Uterus (tissue), 2 donors: ENCODE measurements at regions not wholly inside any gene's neighbourhood (a gene's known extent, or its start where the extent isn't known, plus 50 kb on each side); places are given as distances from the start of the nearest gene placed in this dataset.

Source experiments
- POLR2A ChIP-seq, 2 donors: fragments of 450-650 bp; IDR thresholded peaks; one replicate each; pipeline ENCODE4 v1.6.1; 2016; ENCODE audit warnings: antibody characterized with exemption in 2 of 2, mild to moderate bottlenecking in 1 of 2, moderate library complexity in 1 of 2
- TF ChIP-seq, protein P1 (sequence below), 4 experiments: fragments of 200-600 bp in 2 of 4; fragments of 450-650 bp in 2 of 4; sonication (generic) in 2 of 4; IDR thresholded peaks; one replicate each; pipeline ENCODE4 v1.5.1; 2016 to 2019; ENCODE audit warnings: antibody characterized with exemption in 4 of 4, mild to moderate bottlenecking in 2 of 4, moderate library complexity in 1 of 4

DNA sequence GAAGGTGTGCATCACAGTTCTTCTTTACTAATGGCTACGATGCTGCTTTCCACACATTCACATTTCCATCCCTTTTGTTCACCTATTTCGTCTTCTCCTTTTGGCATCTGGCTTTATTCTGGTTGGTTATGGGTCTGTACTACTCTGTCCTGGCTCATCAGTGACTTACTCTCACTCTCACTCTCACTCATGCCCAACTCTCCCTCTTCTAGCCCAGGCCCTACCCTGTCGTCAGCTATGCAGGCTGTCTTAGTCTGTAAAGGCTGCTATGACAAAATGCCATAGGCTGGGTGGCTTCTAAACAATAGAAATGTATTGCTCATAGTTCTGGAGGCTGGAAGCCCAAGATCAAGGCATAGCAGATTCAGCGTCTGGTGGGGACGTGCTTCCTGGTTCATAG, 105.6 kb upstream of the PUDP start:
- TF ChIP-seq, protein P1, sequence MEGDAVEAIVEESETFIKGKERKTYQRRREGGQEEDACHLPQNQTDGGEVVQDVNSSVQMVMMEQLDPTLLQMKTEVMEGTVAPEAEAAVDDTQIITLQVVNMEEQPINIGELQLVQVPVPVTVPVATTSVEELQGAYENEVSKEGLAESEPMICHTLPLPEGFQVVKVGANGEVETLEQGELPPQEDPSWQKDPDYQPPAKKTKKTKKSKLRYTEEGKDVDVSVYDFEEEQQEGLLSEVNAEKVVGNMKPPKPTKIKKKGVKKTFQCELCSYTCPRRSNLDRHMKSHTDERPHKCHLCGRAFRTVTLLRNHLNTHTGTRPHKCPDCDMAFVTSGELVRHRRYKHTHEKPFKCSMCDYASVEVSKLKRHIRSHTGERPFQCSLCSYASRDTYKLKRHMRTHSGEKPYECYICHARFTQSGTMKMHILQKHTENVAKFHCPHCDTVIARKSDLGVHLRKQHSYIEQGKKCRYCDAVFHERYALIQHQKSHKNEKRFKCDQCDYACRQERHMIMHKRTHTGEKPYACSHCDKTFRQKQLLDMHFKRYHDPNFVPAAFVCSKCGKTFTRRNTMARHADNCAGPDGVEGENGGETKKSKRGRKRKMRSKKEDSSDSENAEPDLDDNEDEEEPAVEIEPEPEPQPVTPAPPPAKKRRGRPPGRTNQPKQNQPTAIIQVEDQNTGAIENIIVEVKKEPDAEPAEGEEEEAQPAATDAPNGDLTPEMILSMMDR (IDR thresholded peaks at IDR 0.05): no peak
- no peak for TF ChIP-seq POLR2A (IDR thresholded peaks at IDR 0.05)
